IPS-NIHi7 (cell line): ENCODE measurements at regions not wholly inside any gene's neighbourhood (a gene's known extent, or its start where the extent isn't known, plus 50 kb on each side); places are given as distances from the start of the nearest gene placed in this dataset.
A peak's percentile ranks its signal among the peaks of the same experiment; 100 is the strongest.
"Not testable (repeated sequence)": the region's sequence is repeated elsewhere in the genome, so short reads cannot be mapped to it uniquely, and the experiment has no call there.

Experiments used
- DNase-seq: peaks from one replicate; pipeline ENCODE4 v3.0.0; 2012; ENCODE audit warnings: mixed read lengths; ENCODE audit errors: extremely low spot score

- not testable (repeated sequence) for DNase-seq
Measured at GRCh38 chr10:46095943-46096342, 49.9 kb upstream of the MSMB start.

GRCh38 chr10:46096446-46096845 lies 50.4 kb upstream of the MSMB start:
- DNase-seq, result no peak

- DNase-seq, result no peak
Measured at GRCh38 chr10:46096909-46097575, 51.0 kb upstream of the MSMB start.

GRCh38 chr10:46097576-46098317 lies 51.7 kb upstream of the MSMB start:
- DNase-seq, result no peak

- DNase-seq, result no peak
Measured at GRCh38 chr10:46098386-46098785, 52.3 kb upstream of the MSMB start.

GRCh38 chr10:46098925-46099324 lies 52.9 kb upstream of the MSMB start:
- DNase-seq, result not testable (repeated sequence)

- no peak for DNase-seq
Measured at GRCh38 chr10:46104071-46104585, 58.1 kb upstream of the MSMB start.

GRCh38 chr10:46105416-46105815 lies 59.3 kb upstream of the MSMB start:
- not testable (repeated sequence) for DNase-seq

- not testable (repeated sequence) for DNase-seq
Measured at GRCh38 chr10:46105856-46106409, 59.9 kb upstream of the MSMB start.

GRCh38 chr10:46106410-46107255 lies 60.6 kb upstream of the MSMB start:
- DNase-seq, result peak; percentile 77

GRCh38 chr10:46108158-46108499 lies 62.1 kb upstream of the MSMB start:
- DNase-seq, result not testable (repeated sequence)

GRCh38 chr10:46154271-46154670 lies 108.2 kb upstream of the MSMB start:
- not testable (repeated sequence) for DNase-seq

- DNase-seq, result not testable (repeated sequence)
Measured at GRCh38 chr10:46154683-46155082, 108.6 kb upstream of the MSMB start.

- DNase-seq, result not testable (repeated sequence)
Measured at GRCh38 chr10:46156866-46157265, 110.8 kb upstream of the MSMB start.

- DNase-seq, result no peak
Measured at GRCh38 chr10:46169736-46170135, 117.1 kb upstream of the ANTXRL start.

GRCh38 chr10:46170789-46171188 lies 116.0 kb upstream of the ANTXRL start:
- DNase-seq, result no peak

- DNase-seq, result no peak
Measured at GRCh38 chr10:46171661-46172060, 115.1 kb upstream of the ANTXRL start.

- DNase-seq, result no peak
Measured at GRCh38 chr10:46175296-46175695, 111.5 kb upstream of the ANTXRL start.

- DNase-seq, result no peak
Measured at GRCh38 chr10:46175831-46176230, 111.0 kb upstream of the ANTXRL start.

- not testable (repeated sequence) for DNase-seq
Measured at GRCh38 chr10:46187431-46187830, 99.4 kb upstream of the ANTXRL start.

GRCh38 chr10:46197050-46197449 lies 89.7 kb upstream of the ANTXRL start:
- no peak for DNase-seq

GRCh38 chr10:46198516-46198915 lies 88.3 kb upstream of the ANTXRL start:
- DNase-seq, result no peak
